ENCODE measurements at regions not wholly inside any gene's neighbourhood (a gene's known extent, or its start where the extent isn't known, plus 50 kb on each side); places are given as distances from the start of the nearest gene placed in this dataset.

GRCh38 chr3:10600296-10600714, 94.9 kb upstream of the ATP2B2 start:
- no peaks in the 10 kb centered on the region for H3K9me3 ChIP-seq (ENCODE audit: low read depth, low read length, poor library complexity, severe bottlenecking)
- H3K27ac ChIP-seq (ENCODE audit: low read depth, low read length, poor library complexity, severe bottlenecking): no peak overlapping the region
- H3K36me3 ChIP-seq (ENCODE audit: insufficient read depth, low read length, poor library complexity, severe bottlenecking): no peaks in the 10 kb centered on the region
- DNase-seq (ENCODE audit: low spot score): no peak
- BruUV-seq (replicated peaks): no TSS peak
- no peaks in the 10 kb centered on the region for H3K4me1 ChIP-seq (ENCODE audit: insufficient read depth, low read length, poor library complexity, severe bottlenecking)
- TF ChIP-seq CTCF (conservative IDR thresholded peaks at IDR 0.05; ENCODE audit: low read depth, low read length): no peak
- TF ChIP-seq EZH2 (IDR thresholded peaks at IDR 0.05; ENCODE audit: borderline replicate concordance, low read depth, low read length, poor library complexity, severe bottlenecking): no peak
- peaks cover 25% of the 10 kb centered on the region for H3K27me3 ChIP-seq (replicated peaks; ENCODE audit: insufficient read depth, low read depth, low read length, poor library complexity)
- ChIA-PET CTCF (no interaction called here), POLR2A (ENCODE audit: low non-redundant PET) (no interaction called here)
- intact Hi-C loops (cut with micrococcal nuclease; ENCODE audit: unreplicated experiment): no loop called here
- H3K4me3 ChIP-seq (ENCODE audit: low read depth, low read length, poor library complexity, severe bottlenecking): no peak overlapping the region

- no TSS peak for BruUV-seq (replicated peaks)
- H3K27ac ChIP-seq (ENCODE audit: low read depth, low read length, poor library complexity, severe bottlenecking): no peak overlapping the region
- no peaks in the 10 kb centered on the region for H3K9me3 ChIP-seq (ENCODE audit: low read depth, low read length, poor library complexity, severe bottlenecking)
- ChIA-PET CTCF (no interaction called here), POLR2A (ENCODE audit: low non-redundant PET) (interaction anchor here (0.6 kb wide), 1 partner anchor 160 kb away, joined by 3 read pairs; no protein-coding TSS in a partner anchor)
- intact Hi-C loops (cut with micrococcal nuclease; ENCODE audit: unreplicated experiment): no loop called here
- peaks cover 25% of the 10 kb centered on the region for H3K27me3 ChIP-seq (replicated peaks; ENCODE audit: insufficient read depth, low read depth, low read length, poor library complexity)
- H3K4me3 ChIP-seq (ENCODE audit: low read depth, low read length, poor library complexity, severe bottlenecking): no peak overlapping the region
- H3K4me1 ChIP-seq (ENCODE audit: insufficient read depth, low read length, poor library complexity, severe bottlenecking): no peaks in the 10 kb centered on the region
- no peaks in the 10 kb centered on the region for H3K36me3 ChIP-seq (ENCODE audit: insufficient read depth, low read length, poor library complexity, severe bottlenecking)
- DNase-seq (ENCODE audit: low spot score): no peak
- no peak for TF ChIP-seq EZH2 (IDR thresholded peaks at IDR 0.05; ENCODE audit: borderline replicate concordance, low read depth, low read length, poor library complexity, severe bottlenecking)
- TF ChIP-seq CTCF (conservative IDR thresholded peaks at IDR 0.05; ENCODE audit: low read depth, low read length): no peak
These were observed 95.3 kb upstream of the ATP2B2 start for GRCh38 chr3:10600726-10601125.

DNA sequence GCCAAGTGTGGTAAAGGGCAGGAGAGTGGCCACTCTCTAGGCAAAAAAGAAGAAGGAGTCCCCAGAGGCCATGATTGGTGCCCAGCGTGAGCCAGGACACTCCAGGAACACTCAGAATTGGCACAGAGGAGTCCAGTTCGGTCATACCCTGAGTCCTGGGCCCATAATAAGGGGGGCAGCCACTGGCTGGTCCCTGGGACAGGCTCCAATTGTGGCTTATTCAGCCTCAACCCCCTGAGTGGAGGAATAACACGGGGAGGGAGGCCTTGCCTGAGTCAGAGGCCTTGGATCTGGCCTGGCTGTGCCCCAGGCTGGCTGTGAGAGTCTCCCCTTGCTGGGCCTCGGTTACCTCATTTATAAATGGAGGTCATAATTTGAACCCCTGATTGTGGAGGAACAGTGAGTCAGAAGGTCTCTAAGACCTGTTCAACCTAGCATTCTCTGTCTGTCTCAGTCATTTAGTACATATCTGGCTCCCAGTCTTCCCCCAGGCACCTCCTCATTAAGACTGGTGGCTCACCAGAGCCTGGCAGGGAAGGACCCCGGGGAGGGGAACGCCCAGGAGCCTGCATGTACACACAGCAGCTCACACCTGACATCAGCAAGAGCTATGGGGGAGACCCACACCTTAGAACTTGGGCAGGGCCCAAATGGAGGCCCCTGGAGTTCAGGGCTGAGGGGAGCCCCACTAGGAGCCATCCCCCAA, 95.9 kb upstream of the ATP2B2 start:
- no peaks in the 10 kb centered on the region for H3K36me3 ChIP-seq (ENCODE audit: insufficient read depth, low read length, poor library complexity, severe bottlenecking)
- H3K27me3 ChIP-seq (replicated peaks; ENCODE audit: insufficient read depth, low read depth, low read length, poor library complexity): peaks cover 25% of the 10 kb centered on the region
- TF ChIP-seq EZH2 (IDR thresholded peaks at IDR 0.05; ENCODE audit: borderline replicate concordance, low read depth, low read length, poor library complexity, severe bottlenecking) (no peak), CTCF (conservative IDR thresholded peaks at IDR 0.05; ENCODE audit: low read depth, low read length) (no peak)
- no TSS peak for BruUV-seq (replicated peaks)
- ChIA-PET POLR2A (ENCODE audit: low non-redundant PET) (interaction anchor here (0.6 kb wide), 1 partner anchor 161 kb away, joined by 3 read pairs; no protein-coding TSS in a partner anchor), CTCF (no interaction called here)
- H3K27ac ChIP-seq (ENCODE audit: low read depth, low read length, poor library complexity, severe bottlenecking): no peak overlapping the region
- no peaks in the 10 kb centered on the region for H3K9me3 ChIP-seq (ENCODE audit: low read depth, low read length, poor library complexity, severe bottlenecking)
- intact Hi-C loops (cut with micrococcal nuclease; ENCODE audit: unreplicated experiment): no loop called here
- no peak for DNase-seq (ENCODE audit: low spot score)
- no peak overlapping the region for H3K4me3 ChIP-seq (ENCODE audit: low read depth, low read length, poor library complexity, severe bottlenecking)
- H3K4me1 ChIP-seq (ENCODE audit: insufficient read depth, low read length, poor library complexity, severe bottlenecking): no peaks in the 10 kb centered on the region

Measured in A673 (cell line).